Panc1 (cell line): ENCODE measurements at regions not wholly inside any gene's neighbourhood (a gene's known extent, or its start where the extent isn't known, plus 50 kb on each side); places are given as distances from the start of the nearest gene placed in this dataset.

Experiments used
- ATAC-seq: fragments of 200-7000 bp; cut with Tn5 transposase; 2 replicates; pipeline ENCODE4 v1.9.1; 2020; ENCODE audit warnings: mild to moderate bottlenecking, moderate library complexity
- BruUV-seq: library from RNA; stranded (reverse); fragments of 400-500 nt; replicated peaks from 2 replicates; lab custom pipeline; 2021; lab: Mats Ljungman, UMichigan
- CTCF ChIA-PET: fragments of 300-600 bp; sonication (Branson Sonifier 250); formaldehyde crosslinking; loops from one replicate; lab custom pipeline; 2022; ENCODE audit warnings: antibody characterized with exemption; lab: Charles Lee
- POLR2A ChIA-PET: fragments of 300-600 bp; sonication (Branson Sonifier 250); formaldehyde crosslinking; loops from one replicate; lab custom pipeline; 2022; ENCODE audit warnings: antibody characterized with exemption; lab: Charles Lee
- DNase-seq: peaks from one replicate; pipeline ENCODE4 v3.0.0-alpha.2; 2010; ENCODE audit warnings: low read depth, low spot score
- H3K27ac ChIP-seq: 2 replicates; pipeline ENCODE4 v1.5.1; 2011; ENCODE audit warnings: mild to moderate bottlenecking, low read length, inconsistent platforms
- H3K27me3 ChIP-seq: fragments of 200-500 bp; sonication (Bioruptor generic); 2 replicates; pipeline ENCODE4 v1.6.0; 2014; ENCODE audit warnings: low read length, inconsistent platforms; ENCODE audit not compliant: control insufficient read depth, insufficient read depth
- H3K36me3 ChIP-seq: fragments of 200-500 bp; sonication (Bioruptor generic); 2 replicates; pipeline ENCODE4 v1.5.1; 2014; ENCODE audit warnings: inconsistent platforms, mild to moderate bottlenecking, low read length, moderate library complexity; ENCODE audit not compliant: control insufficient read depth, insufficient read depth
- H3K4me1 ChIP-seq: 2 replicates; pipeline ENCODE4 v1.5.1; 2011; ENCODE audit warnings: inconsistent platforms, mild to moderate bottlenecking, low read length, moderate library complexity; ENCODE audit not compliant: control insufficient read depth, insufficient read depth
- H3K4me3 ChIP-seq, 2 experiments: 2 replicates each; pipeline ENCODE4 v1.5.1; 2011 to 2012; ENCODE audit warnings: low read depth in 2 of 2, low read length in 2 of 2, mild to moderate bottlenecking in 2 of 2, inconsistent platforms in 1 of 2, moderate library complexity in 1 of 2
- H3K9me3 ChIP-seq: fragments of 200-500 bp; sonication (Bioruptor generic); 2 replicates; pipeline ENCODE4 v1.5.1; 2014; ENCODE audit warnings: low read depth, mild to moderate bottlenecking, inconsistent platforms, low read length, moderate library complexity; ENCODE audit not compliant: control insufficient read depth, insufficient read depth
- POLR2AphosphoS5 ChIP-seq: IDR thresholded peaks from 2 replicates; pipeline ENCODE4 v1.6.1; 2012; ENCODE audit warnings: mild to moderate bottlenecking, low read depth, low read length, moderate library complexity
- REST ChIP-seq, 2 experiments: IDR thresholded peaks; 2 replicates each; pipeline ENCODE4 v1.6.1; 2011 to 2012; ENCODE audit warnings: low read depth in 2 of 2, control low read depth in 1 of 2, low read length in 1 of 2, mild to moderate bottlenecking in 1 of 2, moderate library complexity in 1 of 2; ENCODE audit not compliant: insufficient read depth in 1 of 2
- SIN3A ChIP-seq: IDR thresholded peaks from 2 replicates; pipeline ENCODE4 v1.6.1; 2012; ENCODE audit warnings: low read depth, mild to moderate bottlenecking, low read length, moderate library complexity, borderline replicate concordance; ENCODE audit not compliant: insufficient read depth
- TCF7L2 ChIP-seq: IDR thresholded peaks from 2 replicates; pipeline ENCODE4 v1.6.1; 2011; ENCODE audit warnings: mild to moderate bottlenecking, low read depth, low read length, inconsistent platforms
- in situ Hi-C: cut with HindIII; loops from 2 replicates; pipeline ENCODE4 v1.10.0; 2016; ENCODE audit warnings: low sequenced_read_pairs, low pct_unique_long_range_greater_than_20kb
- intact Hi-C: fragments of 100-400 bp; cut with micrococcal nuclease; formaldehyde crosslinking; loops from one replicate; pipeline ENCODE4 v1.10.0; 2022; ENCODE audit not compliant: unreplicated experiment
- TF ChIP-seq, protein P1 (sequence below): fragments of 450-650 bp; IDR thresholded peaks from 2 replicates; pipeline ENCODE4 v1.5.1; 2017; ENCODE audit warnings: mild to moderate bottlenecking

GRCh38 chr7:81330108-81330507, 411.3 kb upstream of the SEMA3C start:
- H3K9me3 ChIP-seq: no peaks in the 10 kb centered on the region
- no peaks in the 10 kb centered on the region for H3K36me3 ChIP-seq
- no peak overlapping the region; the same call in 1 of the 2 replicates for H3K27ac ChIP-seq
- DNase-seq: no peak
- BruUV-seq: no TSS peak
- H3K27me3 ChIP-seq: no peaks in the 10 kb centered on the region
- POLR2A ChIA-PET: no interaction called here
- no peak overlapping the region for H3K4me3 ChIP-seq
- ATAC-seq: no peak
- TF ChIP-seq TCF7L2 (no peak), SIN3A (no peak), REST (IDR thresholded peaks at IDR 0.05; ENCODE audit: insufficient read depth in 1 of 2, low read depth in 2 of 2, low read length in 1 of 2) (no peak)
- no peaks in the 10 kb centered on the region for H3K4me1 ChIP-seq
- CTCF ChIA-PET: no interaction called here
- in situ Hi-C loops: no loop called here
- intact Hi-C loops: no loop called here

- peaks cover 3% of the 10 kb centered on the region for H3K4me1 ChIP-seq
- H3K27me3 ChIP-seq: no peaks in the 10 kb centered on the region
- ATAC-seq: no peak
- no peak for TF ChIP-seq SIN3A
- TF ChIP-seq, protein P1, sequence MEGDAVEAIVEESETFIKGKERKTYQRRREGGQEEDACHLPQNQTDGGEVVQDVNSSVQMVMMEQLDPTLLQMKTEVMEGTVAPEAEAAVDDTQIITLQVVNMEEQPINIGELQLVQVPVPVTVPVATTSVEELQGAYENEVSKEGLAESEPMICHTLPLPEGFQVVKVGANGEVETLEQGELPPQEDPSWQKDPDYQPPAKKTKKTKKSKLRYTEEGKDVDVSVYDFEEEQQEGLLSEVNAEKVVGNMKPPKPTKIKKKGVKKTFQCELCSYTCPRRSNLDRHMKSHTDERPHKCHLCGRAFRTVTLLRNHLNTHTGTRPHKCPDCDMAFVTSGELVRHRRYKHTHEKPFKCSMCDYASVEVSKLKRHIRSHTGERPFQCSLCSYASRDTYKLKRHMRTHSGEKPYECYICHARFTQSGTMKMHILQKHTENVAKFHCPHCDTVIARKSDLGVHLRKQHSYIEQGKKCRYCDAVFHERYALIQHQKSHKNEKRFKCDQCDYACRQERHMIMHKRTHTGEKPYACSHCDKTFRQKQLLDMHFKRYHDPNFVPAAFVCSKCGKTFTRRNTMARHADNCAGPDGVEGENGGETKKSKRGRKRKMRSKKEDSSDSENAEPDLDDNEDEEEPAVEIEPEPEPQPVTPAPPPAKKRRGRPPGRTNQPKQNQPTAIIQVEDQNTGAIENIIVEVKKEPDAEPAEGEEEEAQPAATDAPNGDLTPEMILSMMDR: no peak
- no peak for TF ChIP-seq TCF7L2
- TF ChIP-seq POLR2AphosphoS5: no peak
- TF ChIP-seq REST (IDR thresholded peaks at IDR 0.05; ENCODE audit: insufficient read depth in 1 of 2, low read depth in 2 of 2, low read length in 1 of 2): no peak
- no peak overlapping the region; the same call in 1 of the 2 replicates for H3K27ac ChIP-seq
- H3K4me3 ChIP-seq: no peak overlapping the region
- ChIA-PET POLR2A (no interaction called here), CTCF (interaction anchor here (0.6 kb wide), 1 partner anchor 140 kb away, joined by 3 read pairs; no protein-coding TSS in a partner anchor)
- intact Hi-C loops (no loop called here), in situ Hi-C loops (no loop called here)
- no peak for DNase-seq
- no peaks in the 10 kb centered on the region for H3K9me3 ChIP-seq
- no TSS peak for BruUV-seq
- no peaks in the 10 kb centered on the region for H3K36me3 ChIP-seq
Measured at GRCh38 chr7:81327468-81328266, 408.8 kb upstream of the SEMA3C start.
